Activated CD8-positive, alpha-beta memory T cell treated with anti-CD3 and anti-CD28 coated beads, Interleukin-2, amount 10 ng/mL, durations not matched to agents 7 days and 5 days (primary cell): ENCODE measurements at regions not wholly inside any gene's neighbourhood (a gene's known extent, or its start where the extent isn't known, plus 50 kb on each side); places are given as distances from the start of the nearest gene placed in this dataset.

Experiments
- ATAC-seq: fragments of 150-1000 bp; cut with Tn5 transposase; one replicate; pipeline ENCODE4 v1.10.0; 2021; ENCODE audit warnings: moderate library complexity
- CTCF ChIA-PET: fragments of 350-600 bp; sonication (Branson Sonifier 250); formaldehyde crosslinking; loops from one replicate; lab custom pipeline; 2021; ENCODE audit warnings: antibody characterized with exemption; lab: Charles Lee
- DNase-seq: peaks from one replicate; pipeline ENCODE4 v3.0.0-alpha.2; 2020
- H3K27ac Mint-ChIP-seq: one replicate; pipeline ENCODE4 v1.8.0; 2021; ENCODE audit warnings: mild to moderate bottlenecking, mixed read lengths
- H3K27me3 Mint-ChIP-seq: one replicate; pipeline ENCODE4 v1.8.0; 2021; ENCODE audit warnings: mixed read lengths
- H3K36me3 Mint-ChIP-seq: one replicate; pipeline ENCODE4 v1.8.0; 2021; ENCODE audit warnings: mild to moderate bottlenecking, mixed read lengths
- H3K4me1 Mint-ChIP-seq: one replicate; pipeline ENCODE4 v1.8.0; 2021; ENCODE audit warnings: mixed read lengths
- H3K4me3 Mint-ChIP-seq: one replicate; pipeline ENCODE4 v1.8.0; 2021; ENCODE audit warnings: mild to moderate bottlenecking, moderate library complexity, mixed read lengths
- H3K9me3 Mint-ChIP-seq: one replicate; pipeline ENCODE4 v1.8.0; 2022; ENCODE audit warnings: low read depth, mixed read lengths

GRCh38 chr2:213232649-213233437, 51.4 kb upstream of the SPAG16 start:
- Mint-ChIP-seq H3K9me3 (no peaks in the 10 kb centered on the region), H3K4me1 (peaks cover 26% of the 10 kb centered on the region), H3K36me3 (no peaks in the 10 kb centered on the region), H3K27me3 (peaks cover 11% of the 10 kb centered on the region), H3K27ac (peak overlapping the region; percentile 77), H3K4me3 (peak overlapping the region; percentile 15)
- peak; percentile 74 for DNase-seq
- ATAC-seq = peak; percentile 87
- CTCF ChIA-PET = no interaction called here

GRCh38 chr2:213233438-213234330, 50.6 kb upstream of the SPAG16 start:
- Mint-ChIP-seq H3K27ac (peak overlapping the region; percentile 77), H3K4me3 (peak overlapping the region; percentile 15), H3K27me3 (peaks cover 16% of the 10 kb centered on the region), H3K9me3 (no peaks in the 10 kb centered on the region), H3K36me3 (no peaks in the 10 kb centered on the region), H3K4me1 (peaks cover 26% of the 10 kb centered on the region)
- no peak for ATAC-seq
- CTCF ChIA-PET = no interaction called here
- no peak for DNase-seq
